ENCODE measurements at regions not wholly inside any gene's neighbourhood (a gene's known extent, or its start where the extent isn't known, plus 50 kb on each side); places are given as distances from the start of the nearest gene placed in this dataset.

GRCh38 chr13:73625562-73626339 lies 508.5 kb downstream of the KLF12 start:
- no peak for DNase-seq

- no peak for DNase-seq
Observed at GRCh38 chr13:73623281-73623680, 510.9 kb downstream of the KLF12 start.

DNA sequence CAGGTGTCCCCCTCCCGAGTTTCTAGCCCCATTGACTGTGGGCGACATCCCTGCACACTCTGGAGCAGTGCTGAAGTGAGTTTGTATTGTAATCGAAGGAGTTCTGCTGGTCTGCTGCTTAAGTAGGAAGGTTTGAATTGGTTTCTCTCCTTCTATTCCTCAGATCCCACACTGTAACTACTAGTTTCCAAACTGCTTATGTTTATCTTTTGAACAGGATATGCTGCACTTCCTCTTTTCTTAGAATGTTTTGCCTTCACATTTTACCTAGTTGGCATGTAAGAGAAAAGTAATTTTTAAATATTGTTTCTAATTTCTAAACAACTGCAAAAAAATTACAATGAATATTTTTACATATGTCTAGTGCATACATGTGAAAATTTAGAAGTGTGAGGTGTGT lies 511.8 kb downstream of the KLF12 start:
- no peak for DNase-seq

- DNase-seq, result no peak
Observed at GRCh38 chr13:73618275-73618865, 515.8 kb downstream of the KLF12 start.

GRCh38 chr13:73616861-73617260 lies 517.3 kb downstream of the KLF12 start:
- DNase-seq, result no peak

DNA sequence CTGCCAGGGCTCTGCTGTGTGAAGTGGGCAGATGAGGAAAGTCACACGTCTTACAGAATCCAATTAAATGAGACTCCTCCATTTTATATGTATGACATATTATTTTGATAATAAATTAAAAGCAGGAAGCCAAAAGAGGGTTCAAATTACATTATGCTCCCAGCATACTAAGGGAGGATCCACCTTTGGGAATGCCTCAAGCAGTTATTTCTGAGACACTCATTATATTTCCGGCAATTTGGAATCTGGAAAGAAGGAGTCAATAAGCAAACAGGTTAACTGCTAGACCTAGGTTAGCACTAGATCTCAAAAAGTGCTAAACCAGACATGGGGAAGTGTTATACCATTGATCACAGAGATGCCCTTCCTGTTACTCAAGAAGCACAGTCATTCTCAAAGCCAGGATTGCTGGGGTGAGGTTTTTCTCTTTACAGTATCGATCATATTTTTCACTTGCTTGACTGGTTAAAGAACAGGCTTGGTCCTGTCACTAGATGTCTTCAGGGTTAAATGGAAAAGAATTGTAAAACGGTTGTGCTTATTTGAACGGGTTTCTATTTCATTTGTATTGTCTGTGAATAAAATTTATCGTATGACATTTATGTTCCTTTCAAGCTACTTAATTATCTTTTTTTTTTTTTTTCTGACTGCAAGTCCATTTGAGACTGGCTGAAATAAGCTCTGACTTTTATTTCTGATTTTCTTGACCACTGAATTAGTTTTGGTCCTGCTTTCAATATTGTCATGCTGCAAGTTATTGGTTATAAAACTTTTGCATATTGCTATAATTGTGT lies 523.2 kb downstream of the KLF12 start:
- no peak for DNase-seq

DNA sequence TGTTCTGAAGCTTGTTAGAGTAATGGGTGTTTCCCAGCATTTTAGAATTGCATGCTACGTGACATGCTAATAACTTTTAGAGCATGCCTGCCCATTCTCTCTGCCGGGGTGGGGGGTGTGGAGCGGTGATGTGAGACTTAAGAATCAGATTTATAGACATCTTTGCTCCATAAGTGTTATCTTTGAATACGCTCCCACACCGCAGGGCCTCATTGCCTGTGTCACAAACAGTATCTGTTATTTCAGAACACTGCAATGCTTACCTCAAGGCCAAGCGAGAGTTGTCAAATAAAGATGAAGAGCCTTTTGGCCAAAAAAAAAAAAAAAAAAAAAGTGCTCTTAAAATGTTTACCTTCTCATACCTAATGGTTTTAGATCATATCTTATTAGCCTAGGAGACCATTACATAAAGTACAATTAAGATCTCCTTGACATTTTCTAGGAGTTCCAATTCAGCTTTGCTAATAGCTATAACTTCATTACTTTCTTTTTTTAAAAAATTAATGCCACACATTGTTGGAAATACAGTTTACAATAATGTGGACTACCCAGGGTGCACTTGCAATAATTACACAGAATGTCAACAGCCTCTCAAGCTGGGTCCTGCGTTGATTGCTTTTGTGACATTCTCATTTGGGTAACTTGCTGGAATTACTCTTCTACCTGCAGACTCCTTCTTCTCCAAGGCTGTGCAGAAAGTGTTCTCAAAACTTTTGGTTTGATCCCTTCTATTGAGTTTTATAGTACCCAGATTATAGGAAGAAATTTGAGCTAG lies 525.3 kb downstream of the KLF12 start:
- no peak for DNase-seq

DNA sequence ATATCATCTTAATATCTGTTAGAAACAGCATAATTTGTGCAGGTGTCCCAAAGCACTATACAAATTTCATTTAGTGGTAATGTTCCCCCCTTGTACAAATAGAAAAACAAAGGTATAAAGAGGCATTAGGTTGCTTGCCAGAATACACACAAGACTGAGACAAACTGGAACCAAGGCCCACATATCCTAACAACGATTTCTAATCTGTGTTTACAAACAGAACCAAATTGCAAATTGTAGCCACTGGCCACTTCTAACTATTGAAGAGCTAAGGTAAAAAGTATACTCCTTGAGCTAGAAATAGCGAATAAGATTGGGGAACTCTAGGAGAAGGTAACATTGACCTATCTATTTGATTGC lies 526.1 kb downstream of the KLF12 start:
- no peak for DNase-seq

- DNase-seq, result no peak
Observed at GRCh38 chr13:73607489-73608156, 526.6 kb downstream of the KLF12 start.

GRCh38 chr13:73603646-73604045 lies 530.6 kb downstream of the KLF12 start:
- DNase-seq, result no peak

DNA sequence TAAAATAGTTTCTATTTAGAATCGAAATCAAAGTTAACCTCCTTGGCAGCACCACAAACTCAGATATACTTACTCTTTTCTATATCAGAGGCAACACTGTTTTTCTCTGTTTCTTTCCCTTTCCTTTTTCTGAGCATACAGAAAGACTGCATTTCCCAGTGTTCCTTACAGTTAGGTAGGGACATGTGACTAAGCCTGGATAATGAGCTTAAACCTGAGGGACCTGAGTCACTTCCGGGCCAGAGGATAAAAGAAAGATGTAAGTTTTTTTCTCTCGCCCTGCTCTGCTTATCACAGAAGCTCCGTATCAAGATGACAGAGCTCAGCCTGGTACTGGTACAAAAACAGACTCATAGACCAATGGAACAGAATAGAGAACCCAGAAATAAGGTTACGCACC lies 531.9 kb downstream of the KLF12 start:
- DNase-seq, result no peak

- DNase-seq, result no peak
Observed at GRCh38 chr13:73601708-73602107, 532.5 kb downstream of the KLF12 start.

GRCh38 chr13:73599232-73600128 lies 534.7 kb downstream of the KLF12 start:
- DNase-seq, result no peak

GRCh38 chr13:73598020-73598712 lies 536.0 kb downstream of the KLF12 start:
- DNase-seq, result no peak

- no peak for DNase-seq
Observed at GRCh38 chr13:73596382-73596781, 537.6 kb downstream of the KLF5 start.

DNA sequence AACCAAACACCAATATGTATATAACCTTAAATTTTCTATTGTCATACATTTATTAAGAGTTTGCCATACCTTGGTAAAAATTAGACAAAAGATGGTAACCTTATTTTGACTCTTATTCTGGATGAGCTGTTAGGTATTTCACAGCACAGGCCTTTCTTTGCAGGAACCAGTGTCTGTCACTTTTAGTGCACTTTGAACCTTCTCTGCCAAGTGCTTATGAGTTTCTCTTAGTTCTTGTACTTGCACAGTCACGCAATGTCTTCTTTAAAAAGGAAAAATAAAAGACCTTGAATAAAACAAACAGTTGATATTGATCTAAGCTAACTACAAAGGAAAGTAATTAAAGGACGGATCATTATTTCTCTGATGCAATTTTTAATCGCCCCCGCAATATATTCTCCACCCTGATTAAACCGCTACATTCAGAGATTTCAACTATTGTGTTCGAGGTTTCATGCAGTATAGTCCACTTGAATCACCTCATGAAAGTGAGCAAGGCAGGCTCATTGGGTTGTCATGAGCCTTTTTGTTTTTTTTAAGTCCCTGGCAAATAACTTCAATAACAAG lies 534.5 kb downstream of the KLF5 start:
- no peak for DNase-seq

GRCh38 chr13:73591861-73592260 lies 533.1 kb downstream of the KLF5 start:
- no peak for DNase-seq

GRCh38 chr13:73590795-73591194 lies 532.0 kb downstream of the KLF5 start:
- DNase-seq, result no peak

GRCh38 chr13:73585236-73585635 lies 526.4 kb downstream of the KLF5 start:
- DNase-seq, result no peak

DNA sequence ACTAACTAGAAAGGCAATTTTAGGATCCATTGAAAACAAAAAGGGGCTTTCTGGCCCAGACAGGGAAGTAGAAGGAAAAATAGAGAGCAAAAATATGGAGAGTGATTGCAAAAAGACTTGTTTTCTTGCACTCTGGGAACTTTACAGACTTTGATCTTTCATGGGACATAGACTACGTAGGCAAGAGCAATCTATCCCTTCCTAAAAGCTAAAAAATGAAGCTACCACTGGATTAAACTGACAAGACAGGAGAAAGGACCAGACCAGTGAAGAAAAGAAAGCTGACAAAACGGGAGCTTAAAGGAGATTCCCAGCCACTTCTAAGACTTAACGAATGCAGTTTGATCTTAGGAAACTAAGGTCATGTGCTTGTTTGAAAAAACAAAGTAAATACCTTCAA lies 524.5 kb downstream of the KLF5 start:
- no peak for DNase-seq

Measured in muscle of arm (tissue), 1 donor.